ENCODE measurements at regions not wholly inside any gene's neighbourhood (a gene's known extent, or its start where the extent isn't known, plus 50 kb on each side); places are given as distances from the start of the nearest gene placed in this dataset.

DNA sequence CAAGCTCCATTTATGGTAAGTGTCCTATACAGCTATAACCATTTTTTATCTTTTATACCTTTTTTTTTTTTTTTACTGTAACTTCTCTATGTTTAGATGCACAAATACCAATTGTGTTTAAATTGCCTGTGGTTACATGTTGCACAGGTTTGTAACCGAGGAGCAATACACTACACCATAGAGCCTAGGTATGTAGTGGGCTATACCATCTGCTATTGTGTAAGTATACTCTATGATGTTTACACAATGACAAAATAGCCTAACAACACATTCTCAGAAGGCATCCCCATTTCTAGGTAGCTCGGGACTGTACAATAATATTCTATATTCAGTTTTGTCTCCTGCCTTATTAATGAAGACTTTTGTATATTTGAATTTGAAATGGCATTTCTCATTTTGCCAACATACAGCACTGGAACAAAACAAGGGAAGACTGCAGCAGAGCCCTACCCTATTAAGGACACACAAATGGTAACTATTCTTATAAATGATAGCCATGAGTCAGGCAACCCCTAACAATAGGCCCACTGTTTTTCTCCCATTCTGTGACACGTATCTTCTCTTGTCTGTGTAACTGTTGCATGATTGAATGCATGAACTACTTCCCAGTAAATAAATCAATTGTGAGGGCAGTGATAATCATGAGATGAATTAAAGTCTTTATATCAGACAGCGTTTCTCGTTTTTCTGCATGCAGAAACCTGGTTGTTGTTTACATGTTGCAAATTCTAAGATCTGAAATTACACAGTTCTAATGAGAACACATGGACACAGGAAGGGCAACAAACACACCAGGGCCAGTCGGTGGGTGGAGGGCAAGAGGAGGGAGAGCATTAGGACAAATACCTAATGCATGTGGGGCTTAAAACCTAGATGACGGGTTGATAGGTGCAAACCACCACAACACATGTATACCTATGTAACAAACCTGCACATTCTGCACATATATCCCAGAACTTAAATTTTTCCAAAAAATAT, 173.9 kb downstream of the EPM2A start:
- TF ChIP-seq NCOA1 (CRISPR knock-in tag; IDR thresholded peaks at IDR 0.05) (no peak), MXD4 (CRISPR knock-in tag; IDR thresholded peaks at IDR 0.05) (no peak), KMT2B (CRISPR knock-in tag; IDR thresholded peaks at IDR 0.05) (no peak), RORA (CRISPR knock-in tag; IDR thresholded peaks at IDR 0.05) (no peak), ZFYVE20 (CRISPR knock-in tag; IDR thresholded peaks at IDR 0.05; ENCODE audit: borderline replicate concordance, low read depth) (no peak), TMF1 (CRISPR knock-in tag; IDR thresholded peaks at IDR 0.05; ENCODE audit: low read depth) (no peak)
- DNase-seq (ENCODE audit: low spot score) (no peak), ATAC-seq (no peak), FAIRE-seq (no peak)
- H3K4me2 ChIP-seq (ENCODE audit: low read depth, low read length) = no peak overlapping the region
- 3% methylated on average over 7 of the region's 7 CpGs for WGBS (ENCODE audit: low lambda C conversion rate)
- CTCF ChIA-PET (ENCODE audit: low intra/inter-chr PET ratio, low total read pairs) = no interaction called here
- H3K9ac ChIP-seq (ENCODE audit: insufficient read depth, low read depth, low read length) = no peak overlapping the region
- no TSS peak for BruUV-seq (replicated peaks)
- intact Hi-C loops (cut with micrococcal nuclease; ENCODE audit: unreplicated experiment) (no loop called here), in situ Hi-C loops (cut with HindIII; ENCODE audit: extremely low pct_ligation_motif_present, low pct_unique_long_range_greater_than_20kb) (no loop called here)
- no peaks in the 10 kb centered on the region for H3K36me3 ChIP-seq (replicated peaks in 1 of 2; ENCODE audit: control insufficient read depth in 1 of 2, insufficient read depth in 2 of 2, low read length in 2 of 2)
- no peaks in the 10 kb centered on the region for H3K4me1 ChIP-seq (ENCODE audit: insufficient read depth, low read length)
- no peak overlapping the region for H2AFZ ChIP-seq (ENCODE audit: low read length)
- H3K4me3 ChIP-seq (replicated peaks in 1 of 3; ENCODE audit: insufficient read depth in 1 of 3, low read depth in 2 of 3, low read length in 3 of 3) = no peak overlapping the region
- no peaks in the 10 kb centered on the region for H3K9me3 ChIP-seq (ENCODE audit: low read length)
- POLR2A ChIA-PET = no interaction called here
- H3K27ac ChIP-seq (ENCODE audit: extremely low read length, insufficient read depth, low read length) = no peak overlapping the region
- no peaks in the 10 kb centered on the region for H4K20me1 ChIP-seq (ENCODE audit: insufficient read depth, low read length)
- no peaks in the 10 kb centered on the region for H3K79me2 ChIP-seq (ENCODE audit: insufficient read depth, low read length)
- no peaks in the 10 kb centered on the region; a peak in 1 of 5 replicates for H3K27me3 ChIP-seq (ENCODE audit: control insufficient read depth in 1 of 2, insufficient read depth in 2 of 2, low read length in 2 of 2)

DNA sequence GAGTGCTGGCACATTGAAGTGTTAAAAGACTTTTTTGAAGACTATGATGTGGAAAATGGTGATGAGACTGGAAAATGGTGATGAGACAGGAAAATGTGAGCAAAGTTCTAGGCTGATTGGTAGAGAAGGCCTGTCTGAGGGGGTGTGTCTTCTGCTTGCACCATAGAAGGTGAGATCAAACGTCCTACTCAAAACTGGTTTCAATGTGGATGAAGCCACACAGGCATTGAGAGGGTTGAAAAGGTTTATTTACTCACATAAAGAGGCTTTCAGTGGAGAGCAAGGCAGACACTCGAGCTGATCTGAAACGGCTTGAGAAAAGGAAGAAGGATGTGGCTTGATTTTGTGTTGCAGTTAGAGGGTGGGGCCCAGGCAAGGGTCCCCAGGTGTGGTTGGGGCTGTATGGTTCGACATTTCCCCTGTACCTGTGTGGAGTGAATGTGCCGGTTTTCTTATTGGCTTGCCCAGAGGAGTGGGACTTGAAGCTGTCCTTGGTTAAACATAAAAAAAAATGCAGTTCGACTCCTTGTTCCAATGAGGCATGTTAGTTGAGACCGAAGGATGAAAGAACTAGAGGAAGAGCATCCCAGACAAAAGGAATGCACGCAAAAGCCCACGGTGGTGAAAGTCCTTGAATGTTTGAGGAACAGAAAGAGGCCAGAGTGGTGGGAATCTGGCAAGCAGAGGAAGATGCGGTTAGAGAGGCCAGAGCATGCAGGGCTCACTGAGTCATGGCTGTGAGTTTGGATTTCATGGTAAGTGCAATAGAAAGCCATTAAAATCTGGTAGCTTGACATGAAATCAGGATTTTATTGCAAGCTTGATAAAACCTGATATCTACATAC, 172.3 kb downstream of the EPM2A start:
- CTCF ChIA-PET (ENCODE audit: low intra/inter-chr PET ratio, low total read pairs) = no interaction called here
- in situ Hi-C loops (cut with HindIII; ENCODE audit: extremely low pct_ligation_motif_present, low pct_unique_long_range_greater_than_20kb) = no loop called here
- BruUV-seq (replicated peaks) = no TSS peak
- TF ChIP-seq, protein P1, sequence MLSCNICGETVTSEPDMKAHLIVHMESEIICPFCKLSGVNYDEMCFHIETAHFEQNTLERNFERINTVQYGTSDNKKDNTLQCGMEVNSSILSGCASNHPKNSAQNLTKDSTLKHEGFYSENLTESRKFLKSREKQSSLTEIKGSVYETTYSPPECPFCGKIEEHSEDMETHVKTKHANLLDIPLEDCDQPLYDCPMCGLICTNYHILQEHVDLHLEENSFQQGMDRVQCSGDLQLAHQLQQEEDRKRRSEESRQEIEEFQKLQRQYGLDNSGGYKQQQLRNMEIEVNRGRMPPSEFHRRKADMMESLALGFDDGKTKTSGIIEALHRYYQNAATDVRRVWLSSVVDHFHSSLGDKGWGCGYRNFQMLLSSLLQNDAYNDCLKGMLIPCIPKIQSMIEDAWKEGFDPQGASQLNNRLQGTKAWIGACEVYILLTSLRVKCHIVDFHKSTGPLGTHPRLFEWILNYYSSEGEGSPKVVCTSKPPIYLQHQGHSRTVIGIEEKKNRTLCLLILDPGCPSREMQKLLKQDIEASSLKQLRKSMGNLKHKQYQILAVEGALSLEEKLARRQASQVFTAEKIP (CRISPR knock-in tag; IDR thresholded peaks at IDR 0.05; ENCODE audit: borderline replicate concordance) = no peak
- TF ChIP-seq ZNF292 (CRISPR knock-in tag; IDR thresholded peaks at IDR 0.05; ENCODE audit: borderline replicate concordance, low read depth) (no peak), ZNF550 (CRISPR knock-in tag; IDR thresholded peaks at IDR 0.05; ENCODE audit: borderline replicate concordance) (no peak)
- TF ChIP-seq, protein P2, sequence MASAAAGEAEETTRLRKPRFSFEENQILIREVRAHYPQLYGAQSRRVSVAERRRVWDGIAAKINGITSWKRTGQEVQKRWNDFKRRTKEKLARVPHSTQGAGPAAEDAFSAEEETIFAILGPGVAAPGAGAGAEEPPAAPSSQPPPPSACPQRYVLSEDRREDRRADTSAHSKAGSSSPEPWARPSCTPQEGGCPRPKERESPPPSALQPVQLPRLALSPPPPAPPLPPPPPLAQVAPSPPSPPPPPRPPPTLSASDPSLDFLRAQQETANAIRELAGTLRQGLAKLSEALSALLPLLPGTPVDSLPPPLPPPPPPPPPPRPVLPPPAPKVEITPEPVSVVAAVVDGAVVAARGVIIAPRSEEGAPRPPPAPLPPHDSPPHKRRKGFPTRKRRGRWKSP (CRISPR knock-in tag; IDR thresholded peaks at IDR 0.05) = no peak
- TF ChIP-seq, protein P3, sequence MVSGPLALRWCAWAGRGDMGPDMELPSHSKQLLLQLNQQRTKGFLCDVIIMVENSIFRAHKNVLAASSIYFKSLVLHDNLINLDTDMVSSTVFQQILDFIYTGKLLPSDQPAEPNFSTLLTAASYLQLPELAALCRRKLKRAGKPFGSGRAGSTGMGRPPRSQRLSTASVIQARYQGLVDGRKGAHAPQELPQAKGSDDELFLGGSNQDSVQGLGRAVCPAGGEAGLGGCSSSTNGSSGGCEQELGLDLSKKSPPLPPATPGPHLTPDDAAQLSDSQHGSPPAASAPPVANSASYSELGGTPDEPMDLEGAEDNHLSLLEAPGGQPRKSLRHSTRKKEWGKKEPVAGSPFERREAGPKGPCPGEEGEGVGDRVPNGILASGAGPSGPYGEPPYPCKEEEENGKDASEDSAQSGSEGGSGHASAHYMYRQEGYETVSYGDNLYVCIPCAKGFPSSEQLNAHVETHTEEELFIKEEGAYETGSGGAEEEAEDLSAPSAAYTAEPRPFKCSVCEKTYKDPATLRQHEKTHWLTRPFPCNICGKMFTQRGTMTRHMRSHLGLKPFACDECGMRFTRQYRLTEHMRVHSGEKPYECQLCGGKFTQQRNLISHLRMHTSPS (CRISPR knock-in tag; IDR thresholded peaks at IDR 0.05; ENCODE audit: low read depth) = no peak

More for the DNA sequence above, 172.3 kb downstream of the EPM2A start:
- no peak overlapping the region for H3K4me2 ChIP-seq (ENCODE audit: low read depth, low read length)
- H2AFZ ChIP-seq (ENCODE audit: low read length) = no peak overlapping the region
- POLR2A ChIA-PET = no interaction called here
- H3K9ac ChIP-seq (ENCODE audit: insufficient read depth, low read depth, low read length) = no peak overlapping the region
- WGBS (ENCODE audit: low lambda C conversion rate) = 22% methylated on average over 10 of the region's 10 CpGs
- FAIRE-seq (no peak), DNase-seq (ENCODE audit: low spot score) (no peak), ATAC-seq (no peak)
- no peaks in the 10 kb centered on the region for H4K20me1 ChIP-seq (ENCODE audit: insufficient read depth, low read length)
- H3K9me3 ChIP-seq (ENCODE audit: low read length) = no peaks in the 10 kb centered on the region
- H3K27ac ChIP-seq (ENCODE audit: extremely low read length, insufficient read depth, low read length) = no peak overlapping the region
- no peaks in the 10 kb centered on the region for H3K4me1 ChIP-seq (ENCODE audit: insufficient read depth, low read length)
- H3K27me3 ChIP-seq (ENCODE audit: control insufficient read depth in 1 of 2, insufficient read depth in 2 of 2, low read length in 2 of 2) = no peaks in the 10 kb centered on the region; a peak in 1 of 5 replicates
- H3K4me3 ChIP-seq (replicated peaks in 1 of 3; ENCODE audit: insufficient read depth in 1 of 3, low read depth in 2 of 3, low read length in 3 of 3) = no peak overlapping the region
- intact Hi-C loops (cut with micrococcal nuclease; ENCODE audit: unreplicated experiment) = no loop called here
- no peaks in the 10 kb centered on the region for H3K36me3 ChIP-seq (replicated peaks in 1 of 2; ENCODE audit: control insufficient read depth in 1 of 2, insufficient read depth in 2 of 2, low read length in 2 of 2)
- H3K79me2 ChIP-seq (ENCODE audit: insufficient read depth, low read length) = no peaks in the 10 kb centered on the region

Measured in HepG2 (cell line).